ENCODE measurements at regions not wholly inside any gene's neighbourhood (a gene's known extent, or its start where the extent isn't known, plus 50 kb on each side); places are given as distances from the start of the nearest gene placed in this dataset.
"Not testable (repeated sequence)": the region's sequence is repeated elsewhere in the genome, so short reads cannot be mapped to it uniquely, and the experiment has no call there.

GRCh38 chr4:147168200-147168599 is 222.5 kb upstream of the TTC29 start:
- not testable (repeated sequence) for DNase-seq

- DNase-seq: no peak
These were observed 227.7 kb upstream of the TTC29 start for GRCh38 chr4:147173322-147173721.

- DNase-seq: no peak
These were observed 228.3 kb upstream of the TTC29 start for GRCh38 chr4:147173797-147174432.

- no peak for DNase-seq
These were observed 228.9 kb upstream of the TTC29 start for GRCh38 chr4:147174591-147174990.

- no peak for DNase-seq
These were observed 229.9 kb upstream of the TTC29 start for GRCh38 chr4:147175460-147176025.

GRCh38 chr4:147182041-147182440 is 236.4 kb upstream of the TTC29 start:
- no peak for DNase-seq

GRCh38 chr4:147192679-147193078 is 247.0 kb upstream of the TTC29 start:
- DNase-seq: no peak

GRCh38 chr4:147194114-147194513 is 248.4 kb upstream of the TTC29 start:
- DNase-seq: no peak

- DNase-seq: no peak
These were observed 248.9 kb upstream of the TTC29 start for GRCh38 chr4:147194604-147195003.

GRCh38 chr4:147195386-147195785 is 249.7 kb upstream of the TTC29 start:
- no peak for DNase-seq

GRCh38 chr4:147198411-147199051 is 252.9 kb upstream of the TTC29 start:
- peak; percentile 26 for DNase-seq

GRCh38 chr4:147201016-147201415 is 255.4 kb upstream of the TTC29 start:
- no peak for DNase-seq

GRCh38 chr4:147206807-147207206 is 261.1 kb upstream of the TTC29 start:
- DNase-seq: no peak

- no peak for DNase-seq
These were observed 262.2 kb upstream of the TTC29 start for GRCh38 chr4:147207911-147208310.

GRCh38 chr4:147217655-147218054 is 263.2 kb upstream of the EDNRA start:
- no peak for DNase-seq

GRCh38 chr4:147219145-147219544 is 261.8 kb upstream of the EDNRA start:
- no peak for DNase-seq

- no peak for DNase-seq
These were observed 260.1 kb upstream of the EDNRA start for GRCh38 chr4:147220833-147221232.

- no peak for DNase-seq
These were observed 258.0 kb upstream of the EDNRA start for GRCh38 chr4:147222906-147223305.

GRCh38 chr4:147223576-147223975 is 257.3 kb upstream of the EDNRA start:
- DNase-seq: no peak

- DNase-seq: peak; percentile 58
These were observed 244.1 kb upstream of the EDNRA start for GRCh38 chr4:147236806-147237205.

GRCh38 chr4:147244786-147245185 is 236.1 kb upstream of the EDNRA start:
- no peak for DNase-seq

- no peak for DNase-seq
These were observed 234.8 kb upstream of the EDNRA start for GRCh38 chr4:147246096-147246495.

GRCh38 chr4:147246528-147246927 is 234.4 kb upstream of the EDNRA start:
- not testable (repeated sequence) for DNase-seq

GRCh38 chr4:147247579-147247978 is 233.3 kb upstream of the EDNRA start:
- DNase-seq: no peak
